ENCODE measurements at regions not wholly inside any gene's neighbourhood (a gene's known extent, or its start where the extent isn't known, plus 50 kb on each side); places are given as distances from the start of the nearest gene placed in this dataset.

GRCh38 chr4:4922441-4922840 is 63.0 kb downstream of the MSX1 start:
- no peak for TF ChIP-seq EZH2phosphoT487 (IDR thresholded peaks at IDR 0.05; ENCODE audit: insufficient read depth, low read depth)
- TF ChIP-seq EZH2 (IDR thresholded peaks at IDR 0.05; ENCODE audit: insufficient read depth, poor library complexity, severe bottlenecking) = no peak
